ENCODE measurements at regions not wholly inside any gene's neighbourhood (a gene's known extent, or its start where the extent isn't known, plus 50 kb on each side); places are given as distances from the start of the nearest gene placed in this dataset.

- TF ChIP-seq, protein P1, sequence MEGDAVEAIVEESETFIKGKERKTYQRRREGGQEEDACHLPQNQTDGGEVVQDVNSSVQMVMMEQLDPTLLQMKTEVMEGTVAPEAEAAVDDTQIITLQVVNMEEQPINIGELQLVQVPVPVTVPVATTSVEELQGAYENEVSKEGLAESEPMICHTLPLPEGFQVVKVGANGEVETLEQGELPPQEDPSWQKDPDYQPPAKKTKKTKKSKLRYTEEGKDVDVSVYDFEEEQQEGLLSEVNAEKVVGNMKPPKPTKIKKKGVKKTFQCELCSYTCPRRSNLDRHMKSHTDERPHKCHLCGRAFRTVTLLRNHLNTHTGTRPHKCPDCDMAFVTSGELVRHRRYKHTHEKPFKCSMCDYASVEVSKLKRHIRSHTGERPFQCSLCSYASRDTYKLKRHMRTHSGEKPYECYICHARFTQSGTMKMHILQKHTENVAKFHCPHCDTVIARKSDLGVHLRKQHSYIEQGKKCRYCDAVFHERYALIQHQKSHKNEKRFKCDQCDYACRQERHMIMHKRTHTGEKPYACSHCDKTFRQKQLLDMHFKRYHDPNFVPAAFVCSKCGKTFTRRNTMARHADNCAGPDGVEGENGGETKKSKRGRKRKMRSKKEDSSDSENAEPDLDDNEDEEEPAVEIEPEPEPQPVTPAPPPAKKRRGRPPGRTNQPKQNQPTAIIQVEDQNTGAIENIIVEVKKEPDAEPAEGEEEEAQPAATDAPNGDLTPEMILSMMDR (IDR thresholded peaks at IDR 0.05) = no peak
- TF ChIP-seq POLR2A (IDR thresholded peaks at IDR 0.05) = no peak
These were observed 349.8 kb downstream of the HINT1 start for GRCh38 chr5:130815246-130815645.
